ENCODE measurements at regions not wholly inside any gene's neighbourhood (a gene's known extent, or its start where the extent isn't known, plus 50 kb on each side); places are given as distances from the start of the nearest gene placed in this dataset.

DNA sequence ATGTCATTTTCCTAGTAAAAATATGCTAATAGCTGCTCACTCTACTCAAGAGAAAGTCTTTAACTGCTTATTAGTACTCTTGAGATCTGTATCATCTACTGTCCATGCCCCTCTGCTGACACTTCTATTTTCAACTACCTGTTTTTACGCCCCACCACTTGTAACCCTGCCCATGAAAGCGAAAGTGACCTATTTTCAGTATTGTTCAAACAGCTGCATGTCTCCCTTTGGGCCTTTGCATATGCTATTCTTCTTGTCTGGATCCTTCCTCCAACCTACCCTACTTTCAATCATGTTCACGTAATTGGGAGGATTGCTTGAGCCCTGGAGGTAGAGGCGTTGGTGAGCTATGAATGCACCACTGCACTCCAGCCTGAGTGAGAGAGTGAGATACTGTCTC, 1481.3 kb downstream of the GATA3 start:
- FAIRE-seq (no peak), DNase-seq (ENCODE audit: low read depth, low spot score) (no peak)
- Histone ChIP-seq H3K9ac (ENCODE audit: control insufficient read depth, extremely low read depth, insufficient read depth, low read length) (no peak overlapping the region), H3K27me3 (ENCODE audit: control insufficient read depth, extremely low read depth, insufficient read depth, low read length) (no peaks in the 10 kb centered on the region), H3K4me1 (ENCODE audit: control insufficient read depth, extremely low read depth, insufficient read depth, low read length) (no peaks in the 10 kb centered on the region), H2AFZ (ENCODE audit: control insufficient read depth, low read length) (no peak overlapping the region), H3K4me2 (ENCODE audit: control insufficient read depth, extremely low read depth, insufficient read depth, low read depth, low read length) (no peak overlapping the region), H3K9me1 (ENCODE audit: control insufficient read depth, extremely low read depth, insufficient read depth, low read length) (no peaks in the 10 kb centered on the region), H3K9me3 (ENCODE audit: control insufficient read depth, low read depth, low read length) (no peaks in the 10 kb centered on the region), H3K79me2 (ENCODE audit: control insufficient read depth, insufficient read depth, low read length) (no peaks in the 10 kb centered on the region), H3K4me3 (ENCODE audit: control insufficient read depth in 2 of 3, extremely low read depth in 1 of 3, insufficient read depth in 2 of 3, low read depth in 1 of 3, low read length in 3 of 3) (no peak overlapping the region), H3K27ac (ENCODE audit: control insufficient read depth, insufficient read depth, low read length) (no peak overlapping the region), H3K36me3 (ENCODE audit: control insufficient read depth in 2 of 2, extremely low read depth in 1 of 2, insufficient read depth in 2 of 2, low read length in 2 of 2) (no peaks in the 10 kb centered on the region), H4K20me1 (ENCODE audit: control insufficient read depth, extremely low read depth, insufficient read depth, low read length) (no peaks in the 10 kb centered on the region)
- dilution Hi-C loops (cut with MboI; ENCODE audit: extremely low pct_ligation_motif_present, low sequenced_read_pairs): no loop called here
- TF ChIP-seq, protein P1, sequence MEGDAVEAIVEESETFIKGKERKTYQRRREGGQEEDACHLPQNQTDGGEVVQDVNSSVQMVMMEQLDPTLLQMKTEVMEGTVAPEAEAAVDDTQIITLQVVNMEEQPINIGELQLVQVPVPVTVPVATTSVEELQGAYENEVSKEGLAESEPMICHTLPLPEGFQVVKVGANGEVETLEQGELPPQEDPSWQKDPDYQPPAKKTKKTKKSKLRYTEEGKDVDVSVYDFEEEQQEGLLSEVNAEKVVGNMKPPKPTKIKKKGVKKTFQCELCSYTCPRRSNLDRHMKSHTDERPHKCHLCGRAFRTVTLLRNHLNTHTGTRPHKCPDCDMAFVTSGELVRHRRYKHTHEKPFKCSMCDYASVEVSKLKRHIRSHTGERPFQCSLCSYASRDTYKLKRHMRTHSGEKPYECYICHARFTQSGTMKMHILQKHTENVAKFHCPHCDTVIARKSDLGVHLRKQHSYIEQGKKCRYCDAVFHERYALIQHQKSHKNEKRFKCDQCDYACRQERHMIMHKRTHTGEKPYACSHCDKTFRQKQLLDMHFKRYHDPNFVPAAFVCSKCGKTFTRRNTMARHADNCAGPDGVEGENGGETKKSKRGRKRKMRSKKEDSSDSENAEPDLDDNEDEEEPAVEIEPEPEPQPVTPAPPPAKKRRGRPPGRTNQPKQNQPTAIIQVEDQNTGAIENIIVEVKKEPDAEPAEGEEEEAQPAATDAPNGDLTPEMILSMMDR (optimal IDR thresholded peaks at IDR 0.05 in 1 of 3, IDR thresholded peaks at IDR 0.05 in 1 of 3, conservative IDR thresholded peaks at IDR 0.05 in 1 of 3; ENCODE audit: extremely low read depth in 1 of 3, insufficient read depth in 2 of 3, low read length in 3 of 3): no peak
- no peak for TF ChIP-seq EZH2 (IDR thresholded peaks at IDR 0.05; ENCODE audit: low read length)

DNA sequence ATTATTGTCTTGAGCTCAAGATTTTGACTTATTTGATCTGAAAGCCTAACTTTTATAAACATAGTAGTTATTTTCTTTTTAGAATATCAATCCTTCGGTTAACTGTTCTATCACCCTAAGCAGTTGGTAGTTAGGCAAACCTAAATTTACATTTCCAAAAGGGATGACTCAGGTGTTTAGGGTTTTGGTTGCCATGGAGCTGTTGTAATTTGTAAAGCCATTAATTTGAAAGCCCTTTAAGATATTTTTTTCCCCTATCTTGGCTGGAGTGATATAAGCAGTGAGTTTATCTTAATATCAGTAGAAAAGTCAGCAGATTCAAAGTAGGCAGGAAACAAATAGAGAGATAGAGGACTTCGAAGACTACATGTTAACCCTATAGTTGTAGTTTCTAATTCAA, 1472.6 kb upstream of the CELF2 start:
- Histone ChIP-seq H3K79me2 (ENCODE audit: control insufficient read depth, insufficient read depth, low read length) (no peaks in the 10 kb centered on the region), H2AFZ (ENCODE audit: control insufficient read depth, low read length) (no peak overlapping the region), H3K9ac (ENCODE audit: control insufficient read depth, extremely low read depth, insufficient read depth, low read length) (no peak overlapping the region), H3K4me2 (ENCODE audit: control insufficient read depth, extremely low read depth, insufficient read depth, low read depth, low read length) (no peak overlapping the region), H3K4me1 (ENCODE audit: control insufficient read depth, extremely low read depth, insufficient read depth, low read length) (no peaks in the 10 kb centered on the region), H3K36me3 (ENCODE audit: control insufficient read depth in 2 of 2, extremely low read depth in 1 of 2, insufficient read depth in 2 of 2, low read length in 2 of 2) (no peaks in the 10 kb centered on the region), H3K4me3 (ENCODE audit: control insufficient read depth in 2 of 3, extremely low read depth in 1 of 3, insufficient read depth in 2 of 3, low read depth in 1 of 3, low read length in 3 of 3) (no peak overlapping the region), H3K9me1 (ENCODE audit: control insufficient read depth, extremely low read depth, insufficient read depth, low read length) (no peaks in the 10 kb centered on the region), H3K9me3 (ENCODE audit: control insufficient read depth, low read depth, low read length) (no peaks in the 10 kb centered on the region), H3K27me3 (ENCODE audit: control insufficient read depth, extremely low read depth, insufficient read depth, low read length) (no peaks in the 10 kb centered on the region), H3K27ac (ENCODE audit: control insufficient read depth, insufficient read depth, low read length) (no peak overlapping the region), H4K20me1 (ENCODE audit: control insufficient read depth, extremely low read depth, insufficient read depth, low read length) (no peaks in the 10 kb centered on the region)
- FAIRE-seq (no peak), DNase-seq (ENCODE audit: low read depth, low spot score) (no peak)
- no peak for TF ChIP-seq EZH2 (IDR thresholded peaks at IDR 0.05; ENCODE audit: low read length)
- TF ChIP-seq, protein P1 (optimal IDR thresholded peaks at IDR 0.05 in 1 of 3, IDR thresholded peaks at IDR 0.05 in 1 of 3, conservative IDR thresholded peaks at IDR 0.05 in 1 of 3; ENCODE audit: extremely low read depth in 1 of 3, insufficient read depth in 2 of 3, low read length in 3 of 3): no peak
- dilution Hi-C loops (cut with MboI; ENCODE audit: extremely low pct_ligation_motif_present, low sequenced_read_pairs): no loop called here
